ENCODE measurements at regions not wholly inside any gene's neighbourhood (a gene's known extent, or its start where the extent isn't known, plus 50 kb on each side); places are given as distances from the start of the nearest gene placed in this dataset.

- TF ChIP-seq ZNF646 (CRISPR knock-in tag; IDR thresholded peaks at IDR 0.05) (no peak), ZNF512 (CRISPR knock-in tag; IDR thresholded peaks at IDR 0.05) (no peak), SYNCRIP (IDR thresholded peaks at IDR 0.05; ENCODE audit: insufficient read depth, low read depth, low read length) (no peak), NPAS2 (CRISPR knock-in tag; IDR thresholded peaks at IDR 0.05; ENCODE audit: borderline replicate concordance) (no peak), YEATS4 (CRISPR knock-in tag; IDR thresholded peaks at IDR 0.05; ENCODE audit: borderline replicate concordance) (no peak), PREB (CRISPR knock-in tag; IDR thresholded peaks at IDR 0.05) (no peak)
Observed at GRCh38 chr16:17947165-17947564, 389.4 kb downstream of the NPIPA8 start (continued).

All from HepG2 (cell line).